ENCODE measurements at regions not wholly inside any gene's neighbourhood (a gene's known extent, or its start where the extent isn't known, plus 50 kb on each side); places are given as distances from the start of the nearest gene placed in this dataset.

DNA sequence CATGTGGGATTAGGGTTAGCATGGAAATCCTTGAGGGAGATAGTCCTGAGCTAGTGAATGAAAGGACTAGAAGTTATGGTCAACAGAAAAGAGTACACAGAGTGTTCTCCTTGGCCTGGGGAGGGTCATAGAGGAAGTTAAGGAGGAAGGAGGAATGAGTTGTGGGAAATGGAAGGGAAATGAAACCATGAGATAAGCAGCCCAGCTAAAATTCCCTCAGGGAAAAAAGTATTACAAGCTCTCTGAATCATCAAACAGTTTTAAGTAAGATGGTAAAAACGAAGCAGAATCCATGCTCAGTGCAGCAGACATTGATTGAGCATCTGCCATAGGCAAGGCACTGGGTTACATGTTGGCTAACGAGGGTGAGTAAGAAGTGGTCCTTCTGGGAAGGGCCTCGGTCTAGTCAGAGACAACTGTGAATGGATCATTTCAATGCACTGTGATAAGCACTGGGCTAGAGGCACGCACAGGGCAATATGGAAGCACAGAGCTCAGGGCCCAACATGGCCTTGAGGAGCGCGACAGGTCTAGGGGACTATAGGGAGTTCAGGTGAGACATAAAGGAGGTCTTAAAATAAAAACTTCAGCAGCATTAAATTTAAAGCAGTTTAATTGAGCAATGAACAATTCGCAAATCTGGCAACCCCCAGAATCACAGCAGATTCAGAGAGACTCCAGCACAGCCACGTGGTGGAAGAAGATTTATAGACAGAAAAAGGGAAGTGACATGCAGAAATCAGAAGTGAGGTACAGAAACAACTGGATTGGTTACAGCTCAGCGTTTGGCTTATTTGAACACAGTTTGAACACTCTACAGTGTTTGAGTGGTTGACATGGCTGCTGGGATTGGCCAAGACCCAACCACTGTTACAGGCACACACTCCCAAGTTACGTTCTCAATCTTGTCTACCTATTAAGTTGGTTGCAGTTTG is 219.5 kb downstream of the HLX start:
- peak overlapping the region; percentile 48 for H3K27ac ChIP-seq (ENCODE audit: low read depth, low read length)
- no peak overlapping the region for H2AFZ ChIP-seq (ENCODE audit: low read depth, low read length)
- Mint-ChIP-seq H3K4me3 (ENCODE audit: unreplicated experiment) (no peak overlapping the region), H3K27me3 (ENCODE audit: low read depth, unreplicated experiment) (no peaks in the 10 kb centered on the region), H3K36me3 (ENCODE audit: low read depth, unreplicated experiment) (peaks cover 8% of the 10 kb centered on the region), H3K27ac (ENCODE audit: unreplicated experiment) (peak overlapping the region; percentile 78), H3K4me1 (ENCODE audit: low read depth, unreplicated experiment) (peaks cover 48% of the 10 kb centered on the region), H3K9me3 (ENCODE audit: unreplicated experiment) (peaks cover 26% of the 10 kb centered on the region)
- FAIRE-seq (no peak), DNase-seq (ENCODE audit: low read depth) (no peak)
- no peaks in the 10 kb centered on the region for H3K79me2 ChIP-seq (ENCODE audit: insufficient read depth, low read length)
- H4K20me1 ChIP-seq (ENCODE audit: insufficient read depth, low read length): no peaks in the 10 kb centered on the region
- no peaks in the 10 kb centered on the region for H3K27me3 ChIP-seq (ENCODE audit: insufficient read depth, low read length)
- no peak overlapping the region for H3K4me2 ChIP-seq (ENCODE audit: low read length)
- H3K9me3 ChIP-seq (ENCODE audit: insufficient read depth, low read depth, low read length): peaks cover 7% of the 10 kb centered on the region
- no peak overlapping the region for H3K4me3 ChIP-seq (ENCODE audit: insufficient read depth, low read depth, low read length)
- H3K9ac ChIP-seq (ENCODE audit: low read length): no peak overlapping the region
- peaks cover 8% of the 10 kb centered on the region for H3K4me1 ChIP-seq (ENCODE audit: insufficient read depth, low read length)
- TF ChIP-seq EZH2 (IDR thresholded peaks at IDR 0.05; ENCODE audit: insufficient read depth, low read length) (no peak), CTCF (IDR thresholded peaks at IDR 0.05; ENCODE audit: insufficient read depth, low read depth, low read length) (no peak)
- no peaks in the 10 kb centered on the region for H3K36me3 ChIP-seq (ENCODE audit: insufficient read depth, low read length)

GRCh38 chr1:221099747-221100595 is 220.7 kb downstream of the HLX start:
- Histone ChIP-seq H3K4me3 (ENCODE audit: insufficient read depth, low read depth, low read length) (no peak overlapping the region), H3K36me3 (ENCODE audit: insufficient read depth, low read length) (no peaks in the 10 kb centered on the region), H3K9me3 (ENCODE audit: insufficient read depth, low read depth, low read length) (peaks cover 7% of the 10 kb centered on the region), H4K20me1 (ENCODE audit: insufficient read depth, low read length) (no peaks in the 10 kb centered on the region), H3K4me2 (ENCODE audit: low read length) (no peak overlapping the region), H3K4me1 (ENCODE audit: insufficient read depth, low read length) (peaks cover 8% of the 10 kb centered on the region), H2AFZ (ENCODE audit: low read depth, low read length) (no peak overlapping the region), H3K27me3 (ENCODE audit: insufficient read depth, low read length) (no peaks in the 10 kb centered on the region), H3K27ac (ENCODE audit: low read depth, low read length) (no peak overlapping the region), H3K79me2 (ENCODE audit: insufficient read depth, low read length) (no peaks in the 10 kb centered on the region), H3K9ac (ENCODE audit: low read length) (no peak overlapping the region)
- FAIRE-seq (no peak), DNase-seq (ENCODE audit: low read depth) (no peak)
- H3K27ac Mint-ChIP-seq (ENCODE audit: unreplicated experiment): peak overlapping the region; percentile 73
- no peak overlapping the region for H3K4me3 Mint-ChIP-seq (ENCODE audit: unreplicated experiment)
- peaks cover 26% of the 10 kb centered on the region for H3K9me3 Mint-ChIP-seq (ENCODE audit: unreplicated experiment)
- H3K4me1 Mint-ChIP-seq (ENCODE audit: low read depth, unreplicated experiment): peaks cover 36% of the 10 kb centered on the region
- TF ChIP-seq CTCF (IDR thresholded peaks at IDR 0.05; ENCODE audit: insufficient read depth, low read depth, low read length): no peak
- TF ChIP-seq EZH2 (IDR thresholded peaks at IDR 0.05; ENCODE audit: insufficient read depth, low read length): no peak
- peaks cover 3% of the 10 kb centered on the region for H3K27me3 Mint-ChIP-seq (ENCODE audit: low read depth, unreplicated experiment)
- peaks cover 8% of the 10 kb centered on the region for H3K36me3 Mint-ChIP-seq (ENCODE audit: low read depth, unreplicated experiment)

Measured in astrocyte (in vitro differentiated cells and primary cell).